ENCODE measurements at regions not wholly inside any gene's neighbourhood (a gene's known extent, or its start where the extent isn't known, plus 50 kb on each side); places are given as distances from the start of the nearest gene placed in this dataset.
"Not testable (repeated sequence)": the region's sequence is repeated elsewhere in the genome, so short reads cannot be mapped to it uniquely, and the experiment has no call there.

DNA sequence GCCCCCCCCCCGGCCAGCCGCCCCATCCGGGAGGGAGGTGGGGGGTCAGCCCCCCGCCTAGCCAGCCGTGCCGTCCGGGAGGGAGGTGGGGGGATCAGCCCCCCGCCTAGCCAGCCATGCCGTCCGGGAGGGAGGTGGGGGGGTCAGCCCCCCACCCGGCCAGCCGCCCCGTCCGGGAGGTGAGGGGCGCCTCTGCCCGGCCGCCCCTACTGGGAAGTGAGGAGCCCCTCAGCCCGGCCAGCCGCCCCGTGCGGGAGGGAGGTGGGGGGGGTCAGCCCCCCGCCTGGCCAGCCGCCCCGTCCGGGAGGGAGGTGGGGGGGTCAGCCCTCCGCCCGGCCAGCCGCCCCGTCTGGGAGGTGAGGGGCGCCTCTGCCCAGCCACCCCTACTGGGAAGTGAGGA, 150.4 kb upstream of the ALDH1B1 start:
- DNase-seq; intact Hi-C loops (cut with DNase I); ATAC-seq: not testable (repeated sequence)

DNA sequence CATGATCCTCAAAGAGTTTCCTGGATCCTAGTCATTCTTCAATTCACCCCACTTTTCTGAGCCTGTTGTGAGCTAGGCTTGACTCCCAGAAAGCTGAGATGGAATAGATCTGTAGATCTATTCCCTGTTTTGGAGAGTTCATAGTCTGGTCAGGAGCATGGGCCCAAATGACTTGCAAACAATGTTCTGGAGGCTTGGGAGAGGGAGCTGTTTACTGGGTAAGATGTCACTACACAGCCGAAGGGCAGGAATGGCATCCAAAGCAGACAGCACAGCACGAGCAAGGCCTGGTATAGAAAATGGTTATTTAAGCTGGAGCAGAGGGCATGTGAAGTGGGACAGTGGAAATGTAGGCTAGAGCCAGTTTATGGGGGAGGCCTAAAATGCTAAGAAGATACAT, 152.5 kb upstream of the ALDH1B1 start:
- no peak for ATAC-seq
- intact Hi-C loops (cut with DNase I), result no loop called here
- no peak for DNase-seq

DNA sequence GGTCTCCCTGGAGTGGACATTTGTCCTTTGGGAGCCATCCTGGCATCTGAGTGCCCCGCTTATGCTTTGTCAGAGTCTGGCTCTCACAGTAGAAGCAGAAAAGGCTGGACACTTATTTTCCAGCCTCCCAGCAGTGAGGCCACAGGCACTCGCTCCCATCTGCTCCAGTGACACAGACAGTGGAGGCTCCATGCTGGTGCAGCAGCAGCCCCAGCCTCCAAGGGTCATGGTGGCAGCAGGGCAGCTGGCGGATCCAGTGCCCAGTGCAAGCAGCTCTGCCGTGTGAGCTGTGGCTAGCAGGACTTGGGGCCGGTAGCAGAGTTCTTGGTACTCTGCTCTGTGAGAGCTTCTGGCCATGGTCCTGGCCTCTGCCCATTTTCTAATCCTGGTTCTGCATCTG, 157.3 kb upstream of the ALDH1B1 start:
- DNase-seq (no peak), ATAC-seq (no peak)
- intact Hi-C loops (cut with DNase I), result loop anchor here (10.0 kb wide), 2 partner anchors 60 kb away; no protein-coding TSS in a partner anchor

DNA sequence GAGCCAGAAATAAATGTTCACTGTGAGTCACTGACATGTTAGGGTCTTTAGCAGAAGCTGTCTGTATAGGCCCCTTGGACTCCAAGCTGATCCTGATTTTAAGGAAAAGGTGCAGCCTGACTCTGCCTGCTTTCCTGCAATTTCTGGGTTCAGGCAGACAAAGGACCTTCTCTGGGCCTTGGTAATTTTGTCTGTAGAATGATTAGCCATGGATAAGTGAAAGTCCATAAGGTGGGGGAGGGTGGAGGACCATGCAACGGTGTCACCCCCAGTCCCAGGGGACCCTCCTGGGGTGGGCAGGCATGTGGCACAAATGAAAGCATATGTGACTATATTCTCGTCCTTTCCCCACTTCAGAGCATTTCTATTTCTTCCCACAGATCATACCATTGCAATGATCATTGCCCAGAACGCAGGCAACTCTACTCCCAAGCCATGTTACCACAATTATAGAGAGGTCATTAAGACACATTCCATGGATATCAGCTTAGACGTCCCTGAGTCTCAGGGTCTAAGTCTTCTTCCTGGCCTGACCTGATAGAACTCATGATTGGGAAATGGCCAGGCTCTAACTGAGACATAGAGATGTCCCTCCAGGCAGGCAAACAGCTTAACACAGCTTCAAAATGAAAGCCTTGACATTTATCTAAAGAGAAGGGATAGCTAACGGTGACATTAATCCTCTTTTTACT, 157.9 kb upstream of the ALDH1B1 start:
- no peak for DNase-seq
- no peak for ATAC-seq

DNA sequence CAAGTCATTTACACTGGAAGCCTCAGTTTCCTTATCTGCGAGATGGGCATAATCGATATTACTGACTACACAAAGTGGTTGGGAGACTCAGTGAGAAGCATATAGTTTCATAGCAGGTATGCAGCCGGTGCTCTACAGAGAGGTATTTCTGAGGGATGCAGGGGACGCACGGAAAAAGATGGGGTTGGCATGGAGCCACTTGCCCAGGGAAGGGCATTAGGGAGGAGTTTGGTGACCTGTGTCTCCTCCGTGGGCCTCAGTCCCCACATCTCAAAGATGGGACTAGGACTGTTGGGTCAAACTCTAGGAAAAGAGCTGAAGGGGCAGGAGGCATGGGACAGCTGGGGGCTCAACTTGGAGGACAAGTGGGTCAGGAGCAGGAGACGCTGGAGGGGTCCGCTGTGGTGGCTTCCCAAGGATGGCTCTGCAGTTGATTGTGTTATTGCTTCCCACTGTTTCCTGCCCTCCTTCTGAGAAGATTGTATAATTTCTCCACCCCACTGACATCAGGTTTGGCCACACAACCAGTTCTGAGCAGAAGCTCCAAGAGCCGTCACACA, 158.6 kb upstream of the ALDH1B1 start:
- ATAC-seq (no peak), DNase-seq (no peak)
- intact Hi-C loops (cut with DNase I), result loop anchor here (10.0 kb wide), 2 partner anchors 59 to 61 kb away; no protein-coding TSS in a partner anchor

More for the DNA sequence above, 157.9 kb upstream of the ALDH1B1 start:
- intact Hi-C loops (cut with DNase I), result loop anchor here (10.0 kb wide), 2 partner anchors 60 kb away; no protein-coding TSS in a partner anchor

DNA sequence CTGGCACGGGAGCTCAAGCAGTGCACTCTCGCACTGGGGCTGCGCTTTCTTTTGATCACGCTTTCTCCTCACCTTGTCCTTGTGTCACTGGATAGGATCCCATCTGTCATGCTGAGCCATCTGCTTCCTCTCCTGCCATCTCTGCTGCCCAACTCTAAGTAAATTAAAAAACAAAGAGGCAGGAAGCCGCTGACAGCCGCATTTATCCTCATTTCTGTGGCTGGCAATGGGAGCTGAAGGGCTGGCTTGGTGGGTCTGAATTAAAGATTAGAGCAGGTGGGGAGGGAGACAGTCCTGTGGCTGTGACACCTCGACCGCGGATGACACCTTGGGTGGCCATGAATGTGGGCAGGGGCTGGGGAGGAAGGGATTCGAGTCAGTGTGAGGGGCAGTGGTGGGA, 159.2 kb upstream of the ALDH1B1 start:
- intact Hi-C loops (cut with DNase I), result loop anchor here (10.0 kb wide), 2 partner anchors 59 to 61 kb away; no protein-coding TSS in a partner anchor
- ATAC-seq, result no peak
- DNase-seq, result no peak

DNA sequence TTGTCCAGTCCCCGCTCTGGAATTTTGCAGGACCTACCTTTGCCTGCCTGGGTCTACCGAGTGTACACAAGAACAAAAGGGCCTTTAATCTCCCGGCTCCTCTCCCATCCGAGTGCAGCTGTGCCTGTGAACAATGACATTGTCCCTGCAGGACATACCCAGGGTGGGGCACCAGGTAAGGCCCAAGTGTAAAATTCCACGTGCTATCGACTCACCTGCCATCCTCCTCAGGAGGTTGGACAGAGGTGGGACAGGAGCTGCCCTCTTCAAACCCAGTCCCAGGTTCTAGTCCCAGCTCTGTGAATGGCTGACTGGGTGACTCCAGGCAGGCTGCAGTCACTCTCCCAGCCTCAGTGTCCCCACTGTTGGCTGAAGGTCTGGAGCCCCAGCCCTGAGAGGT, 159.6 kb upstream of the ALDH1B1 start:
- no peak for DNase-seq
- intact Hi-C loops (cut with DNase I), result loop anchor here (10.0 kb wide), 2 partner anchors 58 to 62 kb away; no protein-coding TSS in a partner anchor
- no peak for ATAC-seq

DNA sequence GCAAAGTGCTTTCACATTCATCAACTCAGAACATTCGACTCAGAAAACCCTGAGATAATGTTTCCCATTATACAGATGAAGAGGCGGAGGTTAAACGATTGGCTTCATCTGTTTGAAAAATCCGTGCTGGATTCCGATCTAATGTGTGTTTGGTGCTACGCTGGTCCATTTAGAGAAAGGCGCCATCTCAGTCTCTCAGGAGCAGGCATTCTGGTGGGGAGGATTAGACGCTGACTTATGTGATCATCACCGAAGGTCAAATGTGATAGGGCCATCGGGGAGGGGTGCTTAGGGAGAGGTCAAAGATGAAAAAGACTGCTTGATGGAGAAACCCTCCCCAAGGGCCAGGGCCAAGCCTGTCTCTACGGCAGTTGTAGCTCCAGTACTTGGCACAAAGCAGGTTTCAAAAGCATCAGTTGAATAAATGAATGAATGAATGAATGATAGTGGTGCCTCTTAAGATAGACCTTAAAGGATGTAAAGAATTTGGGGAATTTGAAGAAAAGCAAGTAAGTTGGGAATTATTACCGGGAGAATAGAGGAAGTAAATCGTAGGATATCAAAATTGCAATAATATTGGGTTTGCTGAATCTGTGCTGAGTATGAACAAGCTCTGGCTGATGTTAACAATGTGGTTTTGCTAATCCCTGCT, 160.6 kb upstream of the SHB start:
- intact Hi-C loops (cut with DNase I), result loop anchor here (10.0 kb wide), 2 partner anchors 55 to 65 kb away; no protein-coding TSS in a partner anchor
- no peak for ATAC-seq
- no peak for DNase-seq

DNA sequence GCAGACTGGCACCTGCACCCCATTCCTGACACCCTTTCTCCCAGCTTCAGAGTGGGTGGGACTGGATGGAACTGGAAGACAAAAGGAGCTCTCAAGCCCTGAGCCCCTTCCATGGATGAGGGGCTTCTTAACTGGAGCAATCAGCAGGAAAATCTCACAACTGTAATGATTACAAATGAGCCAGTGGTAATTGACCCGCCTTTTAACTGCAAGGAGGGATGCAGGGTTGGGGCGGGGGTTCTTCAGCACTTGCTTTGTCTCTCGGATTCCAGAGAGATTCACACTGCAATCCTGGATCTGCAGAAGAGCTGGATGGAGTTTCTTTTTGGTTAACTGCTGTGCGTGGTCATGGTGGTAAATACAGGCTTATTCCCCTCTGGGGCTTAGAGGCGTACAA, 160.1 kb upstream of the SHB start:
- DNase-seq (no peak), ATAC-seq (no peak)
- intact Hi-C loops (cut with DNase I), result no loop called here

DNA sequence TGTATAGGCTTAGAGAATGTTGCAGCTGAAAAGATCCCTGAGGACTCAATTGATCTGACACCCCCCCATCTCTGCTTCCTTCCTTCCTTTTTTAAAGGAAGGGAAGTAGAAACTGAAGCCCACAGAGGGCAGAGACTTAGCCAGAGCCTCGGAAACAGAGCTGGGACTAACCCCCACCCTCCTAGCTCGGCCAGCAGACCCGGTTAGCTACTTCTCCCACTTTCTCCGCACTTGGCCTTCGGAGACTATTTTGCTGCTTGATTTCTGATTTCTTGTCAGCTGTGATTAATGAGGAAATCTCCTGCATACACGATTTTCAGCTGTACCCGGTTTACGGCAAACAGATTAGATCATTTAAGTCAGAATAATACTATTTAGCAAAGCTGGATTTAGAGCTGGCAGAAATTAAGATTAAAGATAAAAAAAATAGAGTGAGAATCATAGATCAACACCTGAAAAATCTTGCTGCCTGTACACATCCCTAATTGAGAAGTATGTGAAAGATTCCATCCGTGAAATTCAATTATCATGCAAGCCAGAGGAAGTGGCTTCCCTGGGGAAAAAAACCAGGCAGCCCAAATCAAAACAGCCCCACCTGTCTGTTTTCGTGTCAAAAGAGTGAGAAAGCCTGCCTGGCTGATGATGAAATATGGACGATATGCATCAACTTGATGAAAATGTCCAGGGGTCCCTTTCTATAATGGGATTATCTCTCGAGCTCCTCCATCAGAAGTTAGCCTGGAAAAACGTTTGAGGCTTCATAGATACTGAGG, 159.5 kb upstream of the SHB start:
- intact Hi-C loops (cut with DNase I), result no loop called here
- DNase-seq (no peak), ATAC-seq (no peak)

DNA sequence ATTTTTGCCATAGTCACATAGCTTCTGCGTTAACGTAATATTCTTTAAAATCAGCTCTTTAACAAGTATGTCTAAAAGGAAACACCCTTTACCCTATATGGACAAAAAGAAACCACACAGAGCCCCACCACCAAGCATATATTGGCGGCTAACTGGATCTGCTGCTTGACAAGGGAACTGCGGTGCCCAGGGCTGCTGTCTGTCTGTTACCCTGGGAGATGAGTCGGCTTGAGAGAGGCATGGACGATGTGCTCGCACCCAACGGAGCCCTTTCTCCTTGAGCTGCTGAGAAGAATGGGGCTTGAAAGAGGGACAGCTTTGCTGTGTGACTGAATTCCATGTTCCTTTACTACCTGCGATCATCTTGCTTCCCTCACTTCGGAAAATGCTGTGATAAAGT, 158.6 kb upstream of the SHB start:
- no peak for DNase-seq
- intact Hi-C loops (cut with DNase I), result no loop called here
- peak in 1 of 2 donors; percentile 50 for ATAC-seq

DNA sequence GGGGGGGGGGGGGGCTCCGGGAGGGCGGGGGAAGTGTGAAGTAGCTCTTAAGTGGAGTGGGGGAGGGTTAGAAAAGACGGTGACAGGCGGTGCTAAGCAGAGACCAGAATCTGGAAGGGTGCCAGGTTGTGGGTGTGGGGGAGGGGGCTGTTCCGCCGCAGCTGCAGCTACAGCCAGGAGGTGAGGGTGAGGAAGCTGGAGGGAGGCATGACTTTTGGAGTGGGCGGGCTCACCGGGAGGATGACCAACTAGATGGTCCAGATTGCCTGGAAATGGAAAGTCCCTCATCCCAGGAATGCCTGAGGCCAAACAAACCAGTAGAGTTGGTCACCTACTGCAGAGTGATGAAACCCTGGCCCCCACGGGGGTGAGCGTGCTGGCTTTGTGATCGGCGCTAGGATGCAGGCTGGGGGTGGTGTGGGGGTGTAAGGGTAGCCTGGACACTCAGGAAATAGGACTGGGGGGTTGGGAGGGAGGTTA, 158.1 kb upstream of the SHB start:
- intact Hi-C loops (cut with DNase I), result no loop called here
- DNase-seq (no peak), ATAC-seq (peak; percentile 87 to 90)

DNA sequence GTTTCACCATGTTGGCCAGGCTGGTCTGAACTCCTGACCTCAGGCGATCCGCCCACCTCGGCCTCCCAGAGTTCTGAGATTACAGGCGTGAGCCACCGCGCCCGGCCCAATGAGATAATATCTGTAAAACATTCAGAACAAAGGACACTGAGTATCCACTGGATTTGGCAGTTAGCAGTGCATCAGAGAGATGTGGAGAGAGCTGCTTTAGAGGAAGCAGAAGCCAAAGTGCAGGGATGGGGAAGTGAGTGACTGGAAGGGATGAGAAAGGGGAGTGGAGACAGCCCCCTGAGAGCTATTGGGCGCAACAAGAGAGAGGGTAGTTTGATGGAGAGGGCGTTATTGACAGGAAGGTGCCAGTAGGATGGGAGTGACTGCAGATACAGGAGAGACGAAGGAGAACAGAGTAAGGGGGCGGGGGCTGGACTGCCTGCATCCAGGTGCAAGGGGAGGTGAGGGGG, 157.5 kb upstream of the SHB start:
- ATAC-seq (peak in 1 of 2 donors; percentile 26), DNase-seq (no peak)
- intact Hi-C loops (cut with DNase I), result no loop called here

DNA sequence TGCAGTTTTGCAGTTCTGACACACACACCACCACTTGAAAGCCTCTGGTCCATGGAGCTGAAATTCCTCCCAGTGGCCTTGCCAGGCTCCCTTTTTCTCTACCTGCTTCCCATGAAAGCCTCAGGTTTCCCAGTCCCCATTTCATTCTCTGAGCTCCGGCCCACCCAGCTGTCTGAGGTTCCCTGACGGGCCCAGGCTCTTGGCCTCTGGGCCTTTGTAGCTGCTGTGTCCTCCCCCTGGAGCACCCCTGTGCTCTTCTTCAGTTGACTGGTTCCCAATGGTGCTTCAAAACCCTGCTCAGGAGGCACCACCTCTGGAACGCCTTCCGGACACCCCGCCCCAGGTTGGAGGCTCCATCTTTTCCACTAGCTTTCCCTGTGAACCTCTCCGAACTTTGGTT, 155.9 kb upstream of the SHB start:
- no peak for DNase-seq
- no peak for ATAC-seq

DNA sequence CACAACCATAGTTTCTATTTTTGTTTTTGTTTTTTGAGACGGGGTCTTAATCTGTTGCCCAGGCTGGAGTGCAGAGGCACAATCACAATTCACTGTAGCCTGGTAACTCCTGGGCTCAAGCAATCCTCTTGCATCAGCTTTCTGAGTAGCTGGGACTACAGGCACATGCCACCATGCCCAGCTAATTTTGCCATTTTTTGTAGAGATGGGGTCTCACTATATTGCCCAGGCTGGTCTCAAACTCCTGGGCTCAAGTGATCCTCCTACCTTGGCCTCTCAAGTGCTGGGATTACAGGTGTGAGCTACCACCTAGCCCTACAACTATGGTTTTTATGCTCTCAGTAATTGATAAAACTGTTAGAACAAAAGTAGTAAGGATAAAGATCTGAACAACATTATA, 147.5 kb upstream of the SHB start:
- intact Hi-C loops (cut with DNase I), result no loop called here

More for the DNA sequence above, 155.9 kb upstream of the SHB start:
- intact Hi-C loops (cut with DNase I), result no loop called here

DNA sequence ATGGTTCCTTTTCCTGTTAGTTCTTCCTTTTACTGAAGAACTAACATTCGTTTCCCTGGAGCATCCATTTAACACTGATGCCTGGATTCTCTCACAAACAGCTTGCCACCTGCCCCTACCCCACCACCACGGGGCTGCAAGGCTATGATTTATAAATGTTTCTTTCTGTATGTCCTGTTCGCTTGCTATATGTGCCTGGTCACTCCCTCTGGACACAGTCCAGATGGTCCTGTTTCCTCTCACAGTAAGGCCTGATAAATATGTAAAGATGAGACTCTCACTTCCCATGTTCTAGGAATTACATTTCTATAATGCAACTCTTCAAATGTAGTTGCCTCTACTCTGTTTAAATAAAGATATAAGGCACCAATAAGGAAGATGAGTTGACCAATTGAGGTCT, 146.4 kb upstream of the SHB start:
- ATAC-seq, result no peak
- intact Hi-C loops (cut with DNase I), result no loop called here
- DNase-seq, result no peak

More for the DNA sequence above, 147.5 kb upstream of the SHB start:
- ATAC-seq (no peak), DNase-seq (no peak)

DNA sequence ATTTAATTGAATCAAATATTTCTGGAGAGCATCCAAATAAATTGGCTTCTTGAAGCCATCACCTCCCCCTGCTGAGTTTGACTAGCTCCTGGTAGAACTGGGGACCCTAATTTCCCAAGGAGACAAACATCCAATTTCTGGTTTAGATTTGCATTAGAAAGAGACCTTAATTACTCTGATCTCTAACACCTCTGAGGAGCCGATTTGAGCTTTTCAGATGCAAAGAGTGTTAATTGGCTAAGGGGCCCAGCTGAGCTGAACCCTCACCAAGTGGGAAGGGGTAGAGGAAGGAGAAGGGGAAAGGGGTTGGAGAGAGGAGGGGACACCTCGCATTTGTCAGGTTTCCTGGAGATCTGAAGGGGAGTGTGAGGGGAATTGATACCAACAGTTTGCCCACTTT, 145.4 kb upstream of the SHB start:
- DNase-seq, result no peak
- intact Hi-C loops (cut with DNase I), result no loop called here

DNA sequence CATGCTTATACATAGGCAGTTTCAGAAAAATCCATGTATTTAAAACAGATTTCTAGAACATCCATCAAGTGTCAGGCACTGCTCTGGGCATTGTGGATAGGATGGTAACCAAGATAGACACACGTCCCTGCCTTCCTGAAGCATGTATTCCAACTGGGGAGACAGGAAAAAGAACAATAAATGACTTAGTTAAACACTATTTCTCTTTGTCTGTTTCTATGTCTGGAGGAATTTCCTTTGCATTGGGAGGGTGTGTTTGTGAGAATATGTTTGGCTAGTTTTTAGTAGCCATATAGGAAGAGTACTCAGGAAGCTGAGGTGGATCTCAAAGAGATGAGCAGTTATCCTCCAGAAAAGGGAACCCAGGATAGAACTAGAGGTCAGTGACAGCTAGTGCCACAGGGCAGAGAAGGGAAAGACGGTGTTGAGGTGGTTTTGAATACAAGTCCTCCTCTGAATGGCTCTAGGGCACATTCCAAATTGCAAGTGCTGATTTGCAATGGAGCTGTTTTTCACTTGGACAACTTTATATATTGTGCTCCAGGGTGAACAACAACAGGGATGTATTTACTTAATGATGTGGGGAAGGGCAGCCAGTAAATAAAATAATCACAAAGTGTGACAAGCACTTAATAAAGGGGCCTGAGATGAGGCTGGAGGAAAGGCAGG, 144.7 kb upstream of the SHB start:
- ATAC-seq, result no peak
- intact Hi-C loops (cut with DNase I), result no loop called here
- no peak for DNase-seq

More for the DNA sequence above, 145.4 kb upstream of the SHB start:
- ATAC-seq, result no peak

DNA sequence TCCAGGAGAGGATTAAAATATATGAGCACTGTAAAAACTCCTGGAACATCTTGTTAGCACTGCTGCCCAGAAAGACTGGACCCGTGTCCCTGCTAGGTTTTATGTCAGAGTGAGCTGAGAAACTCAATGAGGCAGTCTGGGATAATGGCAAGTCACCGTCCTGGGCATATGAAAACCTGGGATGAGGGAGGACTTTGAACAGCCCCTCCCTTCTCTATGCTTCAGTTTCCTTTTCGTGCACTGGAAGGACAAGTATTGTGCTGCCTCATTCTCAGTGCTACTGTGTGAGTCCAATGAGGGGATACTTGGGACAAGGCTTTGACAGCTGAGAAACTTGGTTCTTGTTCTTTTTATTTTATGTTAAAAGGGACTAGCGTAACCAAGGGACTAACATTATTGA, 143.0 kb upstream of the SHB start:
- ATAC-seq, result no peak
- intact Hi-C loops (cut with DNase I), result no loop called here
- DNase-seq, result no peak

Data from left cardiac atrium (tissue), 4 donors.